Keratinocyte (primary cell): ENCODE measurements at regions not wholly inside any gene's neighbourhood (a gene's known extent, or its start where the extent isn't known, plus 50 kb on each side); places are given as distances from the start of the nearest gene placed in this dataset.

ENCODE experiments used
- CTCF ChIP-seq, 3 experiments: IDR thresholded peaks in 1 of 3; conservative IDR thresholded peaks in 1 of 3; optimal IDR thresholded peaks in 1 of 3; 2 replicates in 2 of 3; 3 replicates in 1 of 3; pipeline versions ENCODE3 to v1.5.1; 2011; ENCODE audit warnings: low read length in 3 of 3, mild to moderate bottlenecking in 3 of 3, moderate library complexity in 2 of 3, control low read depth in 1 of 3, inconsistent platforms in 1 of 3; ENCODE audit not compliant: insufficient read depth in 2 of 3; ENCODE audit errors: extremely low read depth in 1 of 3
- EZH2 ChIP-seq: IDR thresholded peaks from one replicate; pipeline ENCODE4 v1.6.1; 2012; ENCODE audit warnings: inconsistent platforms, mild to moderate bottlenecking, low read length, moderate library complexity

- TF ChIP-seq CTCF (optimal IDR thresholded peaks at IDR 0.05 in 1 of 3, IDR thresholded peaks at IDR 0.05 in 1 of 3, conservative IDR thresholded peaks at IDR 0.05 in 1 of 3; ENCODE audit: extremely low read depth in 1 of 3, insufficient read depth in 2 of 3, low read length in 3 of 3) (no peak), EZH2 (no peak)
Measured at GRCh38 chr11:119580081-119580480, 148.9 kb downstream of the NECTIN1 start.
